ENCODE measurements at regions not wholly inside any gene's neighbourhood (a gene's known extent, or its start where the extent isn't known, plus 50 kb on each side); places are given as distances from the start of the nearest gene placed in this dataset.

DNA sequence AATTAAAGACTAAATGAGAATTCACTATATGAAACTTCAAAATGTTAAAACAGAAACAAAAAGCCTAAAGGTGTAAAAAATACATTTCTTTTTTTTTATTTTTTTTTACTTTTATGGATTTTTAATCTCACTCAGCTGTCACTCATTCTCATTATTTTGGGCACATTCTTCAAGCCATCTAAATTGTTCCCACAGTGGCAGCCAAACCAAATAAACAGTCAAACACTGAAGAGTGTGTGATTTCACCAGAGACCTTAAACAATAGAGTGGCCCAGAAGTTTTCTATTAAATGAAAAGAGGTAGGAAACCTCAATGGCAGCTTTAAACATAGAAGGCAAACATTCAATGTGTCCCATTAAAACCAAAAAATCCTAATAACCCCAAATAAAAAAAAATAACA lies 616.1 kb downstream of the OTOL1 start:
- no peak overlapping the region for H3K4me2 ChIP-seq (ENCODE audit: insufficient read depth, low read length)
- intact Hi-C loops (cut with micrococcal nuclease) = no loop called here
- in situ Hi-C loops (cut with MboI) = no loop called here
- H3K9me1 ChIP-seq (ENCODE audit: control insufficient read depth, insufficient read depth, low read length) = no peaks in the 10 kb centered on the region
- ChIA-PET CTCF (ENCODE audit: low intra/inter-chr PET ratio) (no interaction called here), POLR2A (no interaction called here)
- ATAC-seq (no peak), FAIRE-seq (no peak), DNase-seq (ENCODE audit: extremely low read depth in 1 of 4, low spot score in 3 of 4) (no peak)
- no peak overlapping the region for H3K27ac ChIP-seq (ENCODE audit: extremely low read depth, low read depth, low read length)
- H3K4me3 ChIP-seq = no peak overlapping the region
- no peak overlapping the region for H3K9ac ChIP-seq (ENCODE audit: insufficient read depth in 1 of 2, low read depth in 2 of 2, low read length in 2 of 2)
- no peak overlapping the region for H2AFZ ChIP-seq (ENCODE audit: low read depth, low read length)
- no peaks in the 10 kb centered on the region for H3K36me3 ChIP-seq (ENCODE audit: control insufficient read depth, insufficient read depth, low read length)
- no peaks in the 10 kb centered on the region for H3K27me3 ChIP-seq (ENCODE audit: control insufficient read depth in 2 of 2, insufficient read depth in 2 of 2, low read length in 2 of 2)
- 0 out of 2 replicates have a peak, but pooled peaks cover 2% of the 10 kb centered on the region for H3K9me3 ChIP-seq (replicated peaks; ENCODE audit: control insufficient read depth, insufficient read depth, low read depth, low read length)
- no peaks in the 10 kb centered on the region for H3K4me1 ChIP-seq (replicated peaks in 1 of 2; ENCODE audit: control insufficient read depth in 2 of 2, insufficient read depth in 2 of 2, low read length in 2 of 2)
- TF ChIP-seq SUPT5H (IDR thresholded peaks at IDR 0.05) (no peak), ZNF354B (CRISPR knock-in tag; IDR thresholded peaks at IDR 0.05) (no peak), SMAD1 (IDR thresholded peaks at IDR 0.05; ENCODE audit: low read depth, low read length, partially characterized antibody) (no peak)
- TF ChIP-seq, protein P1, sequence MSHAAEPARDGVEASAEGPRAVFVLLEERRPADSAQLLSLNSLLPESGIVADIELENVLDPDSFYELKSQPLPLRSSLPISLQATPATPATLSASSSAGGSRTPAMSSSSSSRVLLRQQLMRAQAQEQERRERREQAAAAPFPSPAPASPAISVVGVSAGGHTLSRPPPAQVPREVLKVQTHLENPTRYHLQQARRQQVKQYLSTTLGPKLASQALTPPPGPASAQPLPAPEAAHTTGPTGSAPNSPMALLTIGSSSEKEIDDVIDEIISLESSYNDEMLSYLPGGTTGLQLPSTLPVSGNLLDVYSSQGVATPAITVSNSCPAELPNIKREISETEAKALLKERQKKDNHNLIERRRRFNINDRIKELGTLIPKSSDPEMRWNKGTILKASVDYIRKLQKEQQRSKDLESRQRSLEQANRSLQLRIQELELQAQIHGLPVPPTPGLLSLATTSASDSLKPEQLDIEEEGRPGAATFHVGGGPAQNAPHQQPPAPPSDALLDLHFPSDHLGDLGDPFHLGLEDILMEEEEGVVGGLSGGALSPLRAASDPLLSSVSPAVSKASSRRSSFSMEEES (CRISPR knock-in tag; IDR thresholded peaks at IDR 0.05) = no peak
- TF ChIP-seq, protein P2, sequence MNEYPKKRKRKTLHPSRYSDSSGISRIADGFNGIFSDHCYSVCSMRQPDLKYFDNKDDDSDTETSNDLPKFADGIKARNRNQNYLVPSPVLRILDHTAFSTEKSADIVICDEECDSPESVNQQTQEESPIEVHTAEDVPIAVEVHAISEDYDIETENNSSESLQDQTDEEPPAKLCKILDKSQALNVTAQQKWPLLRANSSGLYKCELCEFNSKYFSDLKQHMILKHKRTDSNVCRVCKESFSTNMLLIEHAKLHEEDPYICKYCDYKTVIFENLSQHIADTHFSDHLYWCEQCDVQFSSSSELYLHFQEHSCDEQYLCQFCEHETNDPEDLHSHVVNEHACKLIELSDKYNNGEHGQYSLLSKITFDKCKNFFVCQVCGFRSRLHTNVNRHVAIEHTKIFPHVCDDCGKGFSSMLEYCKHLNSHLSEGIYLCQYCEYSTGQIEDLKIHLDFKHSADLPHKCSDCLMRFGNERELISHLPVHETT (CRISPR knock-in tag; conservative IDR thresholded peaks at IDR 0.05 in 1 of 2, IDR thresholded peaks at IDR 0.05 in 1 of 2) = no peak
- H4K20me1 ChIP-seq (replicated peaks; ENCODE audit: control insufficient read depth, insufficient read depth, low read length) = no peaks in the 10 kb centered on the region
- H3K79me2 ChIP-seq (ENCODE audit: control insufficient read depth, insufficient read depth, low read length) = no peaks in the 10 kb centered on the region
- BruUV-seq (replicated peaks) = no TSS peak
